H9 (cell line): ENCODE measurements at regions not wholly inside any gene's neighbourhood (a gene's known extent, or its start where the extent isn't known, plus 50 kb on each side); places are given as distances from the start of the nearest gene placed in this dataset.

Experiments used
- DNase-seq: peaks from one replicate; pipeline ENCODE4 v3.0.0-alpha.2; 2017
- H2AFZ ChIP-seq: one replicate; pipeline ENCODE4 v1.6.1; 2013; ENCODE audit warnings: mild to moderate bottlenecking, low read length, control low read depth, moderate library complexity
- H2AK5ac ChIP-seq: 2 replicates; pipeline ENCODE4 v1.6.1; 2013; ENCODE audit warnings: low read length, control low read depth, mixed read lengths; ENCODE audit not compliant: insufficient read length
- H2BK120ac ChIP-seq: one replicate; pipeline ENCODE4 v1.6.1; 2013; ENCODE audit warnings: low read depth, mild to moderate bottlenecking, low read length, control low read depth, inconsistent platforms; ENCODE audit not compliant: poor library complexity, severe bottlenecking
- H2BK12ac ChIP-seq: 2 replicates; pipeline ENCODE4 v1.6.1; 2013; ENCODE audit warnings: low read length, control low read depth, mixed read lengths, low read depth; ENCODE audit not compliant: insufficient read length
- H2BK15ac ChIP-seq: 2 replicates; pipeline ENCODE4 v1.6.1; 2013; ENCODE audit warnings: low read depth, low read length, control low read depth
- H2BK20ac ChIP-seq: one replicate; pipeline ENCODE4 v1.6.1; 2013; ENCODE audit warnings: low read depth, mild to moderate bottlenecking, low read length, control low read depth, inconsistent platforms; ENCODE audit not compliant: poor library complexity, severe bottlenecking
- H2BK5ac ChIP-seq: 2 replicates; pipeline ENCODE4 v1.6.1; 2013; ENCODE audit warnings: low read length, control low read depth, mixed read lengths; ENCODE audit not compliant: insufficient read length
- H3K14ac ChIP-seq: 2 replicates; pipeline ENCODE4 v1.6.1; 2013; ENCODE audit warnings: low read length, control low read depth; ENCODE audit not compliant: insufficient read depth
- H3K18ac ChIP-seq: 2 replicates; pipeline ENCODE4 v1.6.1; 2013; ENCODE audit warnings: low read depth, mild to moderate bottlenecking, mixed read lengths, low read length, control low read depth; ENCODE audit not compliant: insufficient read length
- H3K23ac ChIP-seq: 2 replicates; pipeline ENCODE4 v1.6.1; 2013; ENCODE audit warnings: low read length, control low read depth, mixed read lengths, low read depth; ENCODE audit not compliant: insufficient read length
- H3K23me2 ChIP-seq: 2 replicates; pipeline ENCODE4 v1.6.1; 2013; ENCODE audit warnings: low read depth, mild to moderate bottlenecking, mixed read lengths, low read length, control low read depth; ENCODE audit not compliant: insufficient read length, poor library complexity, severe bottlenecking
- H3K27ac ChIP-seq: 2 replicates; pipeline ENCODE4 v1.5.1; 2013; ENCODE audit warnings: low read length, control low read depth, mixed read lengths, low read depth; ENCODE audit not compliant: insufficient read length
- H3K27me3 ChIP-seq: 2 replicates; pipeline ENCODE4 v1.6.1; 2013; ENCODE audit warnings: low read length, control low read depth, inconsistent platforms; ENCODE audit not compliant: insufficient read depth
- H3K4ac ChIP-seq: 2 replicates; pipeline ENCODE4 v1.6.1; 2013; ENCODE audit warnings: low read depth, mild to moderate bottlenecking, control low read depth, inconsistent platforms, low read length, moderate library complexity
- H3K4me1 ChIP-seq: 2 replicates; pipeline ENCODE4 v1.6.1; 2013; ENCODE audit warnings: low read length, control low read depth, inconsistent platforms; ENCODE audit not compliant: insufficient read depth
- H3K4me2 ChIP-seq: 2 replicates; pipeline ENCODE4 v1.6.1; 2013; ENCODE audit warnings: low read length, control low read depth, mixed read lengths; ENCODE audit not compliant: insufficient read length, insufficient read depth
- H3K56ac ChIP-seq: 2 replicates; pipeline ENCODE4 v1.6.1; 2013; ENCODE audit warnings: low read depth, mild to moderate bottlenecking, mixed read lengths, low read length, control low read depth; ENCODE audit not compliant: insufficient read length
- H3K79me1 ChIP-seq: 2 replicates; pipeline ENCODE4 v1.6.1; 2013; ENCODE audit warnings: low read depth, mild to moderate bottlenecking, moderate library complexity, low read length, control low read depth, inconsistent platforms; ENCODE audit not compliant: insufficient read depth, poor library complexity, severe bottlenecking
- H3K79me2 ChIP-seq: 2 replicates; pipeline ENCODE4 v1.6.1; 2013; ENCODE audit warnings: low read length, control low read depth, inconsistent platforms; ENCODE audit not compliant: insufficient read depth
- H3K9ac ChIP-seq: 2 replicates; pipeline ENCODE4 v1.6.1; 2013; ENCODE audit warnings: low read length, control low read depth, mixed read lengths; ENCODE audit not compliant: insufficient read length; ENCODE audit errors: extremely low read depth
- H3K9me3 ChIP-seq: one replicate; pipeline ENCODE4 v1.6.1; 2013; ENCODE audit warnings: low read depth, low read length, inconsistent platforms; ENCODE audit not compliant: control insufficient read depth
- H3T11ph ChIP-seq: one replicate; pipeline ENCODE4 v1.6.1; 2013; ENCODE audit warnings: mild to moderate bottlenecking, low read length, control low read depth, inconsistent platforms
- H4K20me1 ChIP-seq: one replicate; pipeline ENCODE4 v1.6.1; 2013; ENCODE audit not compliant: control insufficient read depth, insufficient read length, insufficient read depth
- H4K5ac ChIP-seq: 2 replicates; pipeline ENCODE4 v1.6.1; 2013; ENCODE audit warnings: low read depth, mild to moderate bottlenecking, mixed read lengths, low read length, control low read depth; ENCODE audit not compliant: insufficient read length
- H4K8ac ChIP-seq: replicated peaks from 2 replicates; pipeline ENCODE4 v1.6.1; 2013; ENCODE audit warnings: low read length, control low read depth, mixed read lengths, low read depth; ENCODE audit not compliant: insufficient read length
- H4K91ac ChIP-seq: 2 replicates; pipeline ENCODE4 v1.6.1; 2013; ENCODE audit warnings: low read depth, mild to moderate bottlenecking, moderate library complexity, mixed read lengths, low read length, control low read depth; ENCODE audit not compliant: insufficient read length
- H3K27ac Mint-ChIP-seq, 3 experiments: 2 replicates in 2 of 3; 3 replicates in 1 of 3; pipeline ENCODE4 v1.8.0; 2020 to 2021; ENCODE audit warnings: mixed read lengths in 3 of 3, mild to moderate bottlenecking in 1 of 3, moderate library complexity in 1 of 3
- H3K27me3 Mint-ChIP-seq: 2 replicates; pipeline ENCODE4 v1.8.0; 2021; ENCODE audit warnings: low read depth, mild to moderate bottlenecking, moderate library complexity, mixed read lengths
- H3K36me3 Mint-ChIP-seq, 3 experiments: 2 replicates in 2 of 3; 3 replicates in 1 of 3; pipeline ENCODE4 v1.8.0; 2020 to 2021; ENCODE audit warnings: low read depth in 3 of 3, mixed read lengths in 3 of 3; ENCODE audit not compliant: insufficient read depth in 1 of 3
- H3K4me1 Mint-ChIP-seq, 2 experiments: 2 replicates each; pipeline ENCODE4 v1.8.0; 2020; ENCODE audit warnings: mixed read lengths in 2 of 2
- H3K4me3 Mint-ChIP-seq, 2 experiments: 2 replicates in 1 of 2; 3 replicates in 1 of 2; pipeline ENCODE4 v1.8.0; 2020 to 2021; ENCODE audit warnings: mild to moderate bottlenecking in 2 of 2, mixed read lengths in 2 of 2, moderate library complexity in 1 of 2
- H3K9me3 Mint-ChIP-seq, 2 experiments: 2 replicates in 1 of 2; 3 replicates in 1 of 2; pipeline ENCODE4 v1.8.0; 2020; ENCODE audit warnings: mild to moderate bottlenecking in 2 of 2, mixed read lengths in 2 of 2, moderate library complexity in 1 of 2
- WGBS: extraction: QIAGEN DNeasy Blood & Tissue Kit; methylation state at CpG from one replicate; pipeline ENCODE4 v1.1.7; 2013; ENCODE audit warnings: missing lambda C conversion rate, low lambda C conversion rate, mixed read lengths; ENCODE audit not compliant: insufficient read length; ENCODE audit errors: extremely low coverage; 5-methylcytosine and 5-hydroxymethylcytosine counted together
- TF ChIP-seq, protein P1 (sequence below): fragments of 200-600 bp; sonication (generic); conservative IDR thresholded peaks from 3 replicates; pipeline ENCODE4 v1.8.0; 2021; ENCODE audit warnings: antibody characterized with exemption, mild to moderate bottlenecking

DNA sequence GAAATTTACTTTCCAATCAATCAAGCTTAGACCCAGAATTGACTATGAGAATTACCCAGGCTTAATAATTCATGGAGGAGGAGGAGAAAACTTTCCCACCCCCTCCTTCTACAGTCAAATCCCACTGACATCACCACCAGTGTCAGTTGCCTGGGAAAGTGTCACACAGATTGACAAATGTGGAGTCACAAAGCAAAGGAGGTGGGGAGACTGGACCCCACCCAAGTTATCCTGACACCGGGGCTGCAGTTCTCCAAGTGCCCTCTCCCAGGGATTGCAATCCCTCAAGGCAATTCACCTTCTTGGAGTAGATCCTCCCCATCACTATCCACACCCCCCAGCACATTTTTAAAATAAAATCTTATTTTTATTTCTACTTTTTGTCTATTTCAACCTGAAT lies 100.2 kb upstream of the CDH11 start:
- Histone ChIP-seq H3K4me1 (peaks cover 6% of the 10 kb centered on the region; the same call in 1 of the 2 replicates), H4K91ac (no peak overlapping the region), H3K27ac (no peak overlapping the region), H3K14ac (no peak overlapping the region), H2AK5ac (no peak overlapping the region), H3K9me3 (no peaks in the 10 kb centered on the region), H3K79me2 (no peaks in the 10 kb centered on the region), H3K4me2 (no peak overlapping the region), H4K5ac (no peak overlapping the region), H3K56ac (no peak overlapping the region), H3K23ac (no peak overlapping the region), H2BK5ac (no peak overlapping the region), H3K23me2 (no peaks in the 10 kb centered on the region), H3K27me3 (peaks cover 2% of the 10 kb centered on the region; the same call in 1 of the 2 replicates), H2AFZ (no peak overlapping the region), H3K79me1 (no peaks in the 10 kb centered on the region), H2BK12ac (no peak overlapping the region), H3K4ac (no peak overlapping the region), H4K8ac (no peak overlapping the region), H2BK15ac (no peak overlapping the region), H4K20me1 (no peaks in the 10 kb centered on the region), H3K9ac (no peak overlapping the region), H3K18ac (no peak overlapping the region), H2BK120ac (no peak overlapping the region), H3T11ph (no peak overlapping the region), H2BK20ac (no peak overlapping the region)
- TF ChIP-seq, protein P1, sequence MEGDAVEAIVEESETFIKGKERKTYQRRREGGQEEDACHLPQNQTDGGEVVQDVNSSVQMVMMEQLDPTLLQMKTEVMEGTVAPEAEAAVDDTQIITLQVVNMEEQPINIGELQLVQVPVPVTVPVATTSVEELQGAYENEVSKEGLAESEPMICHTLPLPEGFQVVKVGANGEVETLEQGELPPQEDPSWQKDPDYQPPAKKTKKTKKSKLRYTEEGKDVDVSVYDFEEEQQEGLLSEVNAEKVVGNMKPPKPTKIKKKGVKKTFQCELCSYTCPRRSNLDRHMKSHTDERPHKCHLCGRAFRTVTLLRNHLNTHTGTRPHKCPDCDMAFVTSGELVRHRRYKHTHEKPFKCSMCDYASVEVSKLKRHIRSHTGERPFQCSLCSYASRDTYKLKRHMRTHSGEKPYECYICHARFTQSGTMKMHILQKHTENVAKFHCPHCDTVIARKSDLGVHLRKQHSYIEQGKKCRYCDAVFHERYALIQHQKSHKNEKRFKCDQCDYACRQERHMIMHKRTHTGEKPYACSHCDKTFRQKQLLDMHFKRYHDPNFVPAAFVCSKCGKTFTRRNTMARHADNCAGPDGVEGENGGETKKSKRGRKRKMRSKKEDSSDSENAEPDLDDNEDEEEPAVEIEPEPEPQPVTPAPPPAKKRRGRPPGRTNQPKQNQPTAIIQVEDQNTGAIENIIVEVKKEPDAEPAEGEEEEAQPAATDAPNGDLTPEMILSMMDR = no peak
- Mint-ChIP-seq H3K4me3 (no peak overlapping the region), H3K27me3 (peaks cover 20% of the 10 kb centered on the region), H3K27ac (no peak overlapping the region), H3K9me3 (no peaks in the 10 kb centered on the region), H3K4me1 (peaks cover 23 to 50% of the 10 kb centered on the region in 2 experiments), H3K36me3 (peaks cover 0 to 2% (median 0%) of the 10 kb centered on the region in 3 experiments; a peak in 2 of 7 replicates)
- WGBS = no CpG with 5 or more reads among the region's 1 CpG
- DNase-seq = no peak
